ENCODE measurements at regions not wholly inside any gene's neighbourhood (a gene's known extent, or its start where the extent isn't known, plus 50 kb on each side); places are given as distances from the start of the nearest gene placed in this dataset.
"Not testable (repeated sequence)": the region's sequence is repeated elsewhere in the genome, so short reads cannot be mapped to it uniquely, and the experiment has no call there.

DNA sequence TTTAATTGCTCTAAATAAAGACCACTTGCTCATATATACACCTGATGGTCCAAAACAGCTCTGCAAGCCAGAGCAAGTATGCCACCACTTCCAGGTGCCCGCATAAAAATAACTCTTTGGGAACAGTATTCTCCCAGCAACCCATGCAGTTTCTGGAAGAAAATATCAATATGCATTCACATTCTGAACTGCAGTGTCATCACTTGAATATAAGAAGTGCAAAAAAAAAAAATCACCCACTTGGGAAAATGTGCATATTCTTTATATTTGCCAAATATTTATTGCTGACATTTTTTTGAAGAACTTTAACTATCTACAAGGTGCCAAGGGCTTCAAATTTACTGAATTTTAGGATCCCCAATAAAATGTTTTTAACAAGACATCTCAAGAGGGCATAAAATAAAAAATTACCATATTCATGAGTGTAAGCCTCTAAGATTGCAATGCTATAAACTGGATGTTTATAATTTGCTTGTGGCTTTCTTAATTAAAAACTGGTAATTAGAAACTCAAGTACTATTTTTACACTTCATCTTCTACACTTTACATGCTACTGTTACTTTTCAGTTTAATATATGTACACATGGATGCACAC is 360.6 kb upstream of the HNRNPA3 start:
- no peak for DNase-seq (ENCODE audit: low spot score)

DNA sequence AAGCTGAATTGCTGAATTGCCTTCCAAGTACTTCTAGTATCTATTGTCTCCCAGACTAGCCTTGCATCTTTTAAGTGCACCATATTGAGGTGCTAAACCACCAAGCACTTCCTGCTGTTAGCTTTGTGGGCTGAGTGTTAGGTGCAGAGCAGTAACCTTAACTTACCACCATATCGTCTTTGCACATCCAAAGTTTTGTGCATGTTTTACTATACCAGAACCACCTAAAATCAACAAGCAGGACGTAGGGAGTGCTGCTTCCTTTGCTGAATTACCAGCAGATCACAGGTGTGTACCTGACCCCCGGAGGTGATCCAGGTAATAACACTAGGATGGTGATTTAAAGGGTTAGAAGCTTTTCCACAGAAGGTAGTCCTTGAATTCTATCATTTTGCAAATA is 359.9 kb upstream of the HNRNPA3 start:
- no peak for DNase-seq (ENCODE audit: low spot score)

DNA sequence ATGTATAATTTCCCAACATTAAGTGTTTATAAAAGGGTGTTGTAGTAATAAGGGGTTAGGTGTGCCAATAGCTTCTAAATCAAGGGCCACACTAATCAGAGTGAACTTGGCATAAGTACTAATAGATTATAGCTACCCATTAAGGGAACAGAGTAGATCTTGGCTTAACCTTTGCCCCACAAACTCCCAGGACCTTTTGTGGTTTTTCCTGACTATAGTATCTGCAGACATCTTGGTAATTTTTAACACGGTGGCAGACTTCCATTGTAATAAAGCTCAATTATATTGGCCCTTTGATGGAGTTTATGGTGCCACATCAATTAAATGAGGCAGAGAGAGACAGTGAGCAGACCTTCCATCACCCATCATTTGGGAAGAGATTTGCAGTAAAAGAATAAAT is 358.5 kb upstream of the HNRNPA3 start:
- no peak for DNase-seq (ENCODE audit: low spot score)

DNA sequence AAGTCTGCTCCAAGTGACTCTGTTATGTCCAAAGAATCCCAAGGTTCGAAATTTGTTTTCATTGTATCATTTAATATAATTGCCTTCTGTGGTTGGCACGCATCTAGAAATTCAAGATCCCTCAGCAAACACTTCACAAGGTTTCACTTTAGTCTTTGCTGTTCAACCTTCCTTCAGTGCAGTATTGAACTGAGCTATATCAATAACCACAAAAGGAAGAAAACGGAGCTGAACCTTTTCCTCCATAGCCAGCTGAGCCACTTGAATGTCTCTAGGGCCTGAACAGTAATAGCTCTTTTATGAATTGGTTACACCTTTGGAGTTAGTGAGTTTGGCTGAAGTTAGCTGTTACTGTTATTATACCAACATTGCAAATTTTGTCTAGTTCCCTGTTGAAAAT is 357.7 kb upstream of the HNRNPA3 start:
- DNase-seq (ENCODE audit: low spot score) = no peak

DNA sequence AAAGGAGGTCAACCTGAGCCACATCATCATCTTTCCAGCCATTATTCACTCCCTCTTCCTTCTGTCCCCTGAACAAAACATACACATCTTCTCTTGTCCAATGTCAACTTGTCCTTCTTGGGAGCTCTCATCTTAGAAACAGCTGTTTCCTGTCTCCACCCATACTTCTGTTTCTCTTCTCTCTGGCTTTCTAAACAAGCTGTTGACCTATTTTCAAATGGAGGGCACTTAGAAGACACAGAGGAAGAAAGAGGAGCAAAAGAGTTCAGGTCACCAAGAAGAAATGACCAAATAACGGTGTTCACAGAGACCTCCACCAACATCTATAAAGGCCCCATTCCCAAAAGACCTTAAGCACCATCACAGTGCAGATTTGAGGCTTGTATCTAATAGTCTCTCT is 355.9 kb upstream of the HNRNPA3 start:
- DNase-seq (ENCODE audit: low spot score) = no peak

DNA sequence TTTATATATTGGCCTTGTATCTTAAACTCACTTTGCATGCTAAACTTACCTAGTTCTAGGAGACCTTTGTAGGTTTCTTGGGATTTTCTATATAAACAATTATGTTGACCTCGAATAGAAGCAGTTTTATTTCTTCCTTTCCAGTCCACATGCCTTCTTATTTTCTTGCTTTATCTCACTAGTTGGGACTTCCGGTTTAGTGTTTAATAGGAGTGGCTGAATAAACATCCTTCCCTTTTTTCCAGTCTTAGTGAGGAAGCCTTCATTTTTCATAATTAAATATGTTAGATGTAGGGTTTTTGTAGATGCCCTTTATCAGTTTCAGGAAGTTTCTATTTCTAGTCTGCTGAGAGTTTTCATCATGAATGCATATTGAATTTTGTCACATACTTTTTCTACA is 347.3 kb upstream of the HNRNPA3 start:
- no peak for DNase-seq (ENCODE audit: low spot score)

DNA sequence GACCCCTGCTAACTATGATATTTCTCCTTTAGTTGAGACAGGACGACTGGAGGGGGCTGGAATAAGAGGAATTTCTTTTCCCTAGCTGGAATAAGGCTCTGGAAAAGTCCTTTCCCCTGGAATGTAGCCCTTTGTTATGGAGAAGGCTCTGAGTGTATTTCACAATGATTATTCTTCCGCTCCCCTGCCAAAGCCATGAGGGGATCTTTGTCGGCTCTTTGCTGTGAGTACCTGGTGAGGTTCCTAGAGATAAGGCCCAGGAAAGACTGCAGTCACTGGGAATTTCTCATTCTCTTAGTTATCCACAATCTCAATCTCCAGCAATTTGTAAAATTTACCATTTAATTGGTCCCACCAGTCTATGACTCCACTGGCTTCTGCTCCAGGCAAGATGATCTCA is 340.2 kb upstream of the HNRNPA3 start:
- no peak for DNase-seq (ENCODE audit: low spot score)

DNA sequence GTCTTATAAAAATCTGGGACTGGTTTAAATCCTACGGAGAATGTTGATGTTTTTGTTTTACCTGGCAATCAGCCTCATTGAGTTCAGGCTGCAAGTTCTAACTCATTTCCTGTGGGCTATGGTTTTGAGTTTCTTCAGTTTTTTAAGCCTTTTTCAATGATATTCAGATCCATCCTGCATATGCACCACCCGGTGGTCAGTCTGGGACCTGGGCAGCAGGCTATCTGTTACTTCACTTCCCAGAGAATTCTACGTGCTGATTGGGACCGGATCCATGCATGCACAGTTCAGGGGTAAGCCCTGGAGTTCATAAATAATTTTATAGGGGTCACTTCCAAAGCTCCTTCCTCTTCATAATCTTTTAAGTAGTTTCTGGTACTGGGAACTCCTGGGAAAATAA is 339.2 kb upstream of the HNRNPA3 start:
- no peak for DNase-seq (ENCODE audit: low spot score)

DNA sequence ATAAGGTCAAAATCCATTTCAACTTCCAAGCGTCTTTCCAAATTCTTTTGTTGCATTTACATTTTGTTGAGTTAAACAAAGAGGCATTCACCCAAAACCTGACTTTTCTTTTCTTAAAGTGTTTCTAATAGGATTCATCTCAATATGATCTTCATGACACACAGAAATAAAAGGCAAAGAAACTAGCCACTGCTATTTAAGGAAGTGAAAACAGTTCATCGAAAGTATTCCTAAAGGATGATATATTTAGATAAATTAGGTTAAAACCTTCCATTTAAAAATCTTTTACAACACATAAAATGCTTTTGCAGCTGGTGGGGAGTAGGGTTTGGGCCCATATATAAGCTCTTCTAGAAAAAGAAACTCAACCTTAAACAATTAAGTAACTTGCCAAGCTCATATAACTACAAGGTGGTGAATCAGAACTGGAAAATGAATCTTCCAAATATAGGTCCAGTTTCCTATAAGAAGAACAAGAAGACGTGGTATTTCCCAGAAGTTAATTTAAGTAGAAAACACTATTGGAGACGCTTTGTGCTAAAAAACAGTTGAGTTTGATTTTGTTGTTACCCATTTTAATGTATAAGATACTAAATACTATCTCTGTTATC is 336.0 kb upstream of the HNRNPA3 start:
- no peak for DNase-seq (ENCODE audit: low spot score)

DNA sequence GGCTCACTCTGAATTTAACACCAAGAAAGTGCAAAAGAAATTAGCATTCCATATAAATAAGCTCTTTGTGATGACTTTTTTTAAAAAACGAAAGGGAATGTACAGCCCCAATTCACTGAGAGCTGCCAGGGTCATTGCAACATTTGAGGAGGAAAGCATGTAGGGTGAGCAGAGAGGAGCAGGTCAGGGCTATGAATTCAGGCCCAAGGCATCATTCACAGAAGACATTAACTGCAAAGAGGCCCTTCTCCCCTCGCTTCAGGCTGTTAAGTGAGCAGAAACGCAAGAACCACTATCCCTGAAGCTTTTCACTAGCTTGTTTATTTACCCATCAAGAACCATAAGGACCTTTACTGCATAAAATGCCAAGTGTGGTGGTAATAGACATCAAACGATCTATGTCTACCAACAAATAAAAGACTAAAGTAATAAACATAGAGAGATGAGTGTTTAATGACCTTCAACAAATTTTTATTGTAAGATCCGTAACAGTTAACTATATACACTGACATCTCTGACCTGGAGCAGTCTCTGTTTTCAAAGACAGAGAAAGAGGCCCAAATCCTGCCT is 333.1 kb upstream of the HNRNPA3 start:
- peak; percentile 0 for DNase-seq (ENCODE audit: low spot score)

DNA sequence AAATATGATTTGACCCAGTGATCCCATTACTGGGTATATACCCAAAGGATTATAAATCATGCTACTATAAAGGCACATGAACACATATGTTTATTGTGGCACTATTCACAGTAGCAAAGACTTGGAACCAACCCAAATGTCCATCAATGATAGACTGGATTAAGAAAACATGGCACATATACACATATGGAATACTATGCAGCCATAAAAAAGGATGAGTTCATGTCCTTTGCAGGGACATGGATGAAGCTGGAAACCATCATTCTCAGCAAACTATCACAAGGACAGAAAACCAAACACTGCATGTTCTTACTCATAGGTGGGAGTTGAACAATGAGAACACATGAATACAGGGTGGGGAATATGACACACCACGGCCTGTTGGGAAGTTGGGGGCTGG is 330.5 kb upstream of the HNRNPA3 start:
- not testable (repeated sequence) for DNase-seq (ENCODE audit: low spot score)

DNA sequence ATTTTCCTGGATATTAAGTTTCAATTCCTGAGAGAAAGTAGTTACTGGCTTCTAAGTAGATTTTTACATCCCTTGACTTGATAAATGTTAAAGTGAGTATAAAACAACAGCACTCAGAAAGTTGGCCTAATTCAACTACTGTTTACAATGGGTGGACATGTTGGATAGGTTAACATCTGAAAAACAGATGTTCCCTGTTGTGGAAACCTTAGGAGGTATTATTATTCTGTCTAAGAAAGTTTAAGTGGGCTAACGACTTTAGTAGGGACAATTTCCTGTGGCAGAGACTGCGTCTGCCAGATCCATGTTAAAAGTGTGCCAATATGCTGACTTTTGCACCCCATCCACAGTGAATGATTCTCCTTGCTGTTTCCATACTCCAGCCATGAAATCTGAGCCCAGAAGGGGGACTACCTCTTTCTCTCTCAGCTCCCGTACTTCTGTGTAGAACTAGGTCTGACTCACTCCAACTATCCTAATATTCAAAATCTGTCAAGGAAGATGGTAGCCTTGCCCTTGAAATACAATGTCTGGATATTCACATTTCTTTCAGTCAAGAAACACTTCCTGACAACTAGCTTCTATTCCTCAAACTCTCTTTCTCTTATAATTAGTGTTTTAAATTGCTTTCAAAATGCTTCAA is 327.5 kb upstream of the HNRNPA3 start:
- DNase-seq (ENCODE audit: low spot score) = no peak

DNA sequence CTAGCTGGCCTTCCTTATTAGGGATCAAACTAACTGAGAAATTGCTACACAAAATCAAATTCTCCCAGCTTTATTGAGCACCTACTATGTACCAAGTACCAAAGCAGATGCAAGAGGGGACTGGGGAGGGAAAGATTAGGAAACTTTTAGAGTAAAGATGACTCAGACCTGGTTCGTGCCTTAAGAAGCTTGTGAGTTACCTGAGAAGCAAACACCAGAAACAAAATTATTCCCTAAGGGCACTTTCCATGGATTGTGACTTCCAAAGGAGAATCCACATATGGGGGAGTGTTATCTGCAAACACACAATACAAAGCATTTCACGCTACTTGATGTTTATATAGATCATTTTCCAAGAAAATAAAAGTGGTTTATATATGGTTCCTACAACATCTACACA is 326.9 kb upstream of the HNRNPA3 start:
- DNase-seq (ENCODE audit: low spot score) = no peak

DNA sequence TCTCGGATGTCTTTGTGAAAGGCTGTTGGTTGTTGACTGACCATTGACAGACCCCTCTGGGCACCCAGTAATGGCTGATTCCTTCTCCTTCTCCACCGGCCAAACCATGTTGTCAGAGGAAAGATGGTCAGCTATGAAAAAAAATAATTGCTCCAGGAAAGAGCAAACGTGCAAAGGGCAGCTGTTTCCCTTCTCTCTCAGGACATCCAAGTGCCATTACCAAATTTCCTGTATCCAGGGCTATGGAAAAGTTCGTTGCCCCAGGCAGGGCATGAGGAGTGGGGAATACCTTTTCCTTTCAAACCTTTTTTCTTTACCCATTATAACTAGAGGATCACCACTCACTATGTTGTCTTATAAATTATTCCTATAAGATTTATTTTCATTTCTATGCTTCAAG is 321.5 kb upstream of the HNRNPA3 start:
- DNase-seq (ENCODE audit: low spot score) = no peak

DNA sequence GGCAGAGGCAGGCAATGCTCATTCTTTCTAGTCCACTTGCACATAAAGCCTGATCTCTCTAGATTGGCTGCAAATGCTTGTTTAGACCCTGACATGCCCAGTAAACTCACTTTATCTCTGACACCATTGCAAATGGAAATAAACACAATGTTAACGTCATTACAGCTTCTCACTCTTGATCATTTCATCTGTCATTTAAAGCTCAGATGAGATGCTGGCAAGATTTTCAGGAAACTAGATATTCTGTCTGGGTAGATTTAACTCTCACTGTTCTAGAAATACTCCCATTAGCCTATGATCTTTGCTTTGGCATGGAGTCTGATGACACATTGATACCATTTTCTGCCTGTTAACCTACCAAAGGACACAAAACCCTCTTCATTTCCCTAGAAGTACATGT is 320.7 kb upstream of the HNRNPA3 start:
- DNase-seq (ENCODE audit: low spot score) = no peak

DNA sequence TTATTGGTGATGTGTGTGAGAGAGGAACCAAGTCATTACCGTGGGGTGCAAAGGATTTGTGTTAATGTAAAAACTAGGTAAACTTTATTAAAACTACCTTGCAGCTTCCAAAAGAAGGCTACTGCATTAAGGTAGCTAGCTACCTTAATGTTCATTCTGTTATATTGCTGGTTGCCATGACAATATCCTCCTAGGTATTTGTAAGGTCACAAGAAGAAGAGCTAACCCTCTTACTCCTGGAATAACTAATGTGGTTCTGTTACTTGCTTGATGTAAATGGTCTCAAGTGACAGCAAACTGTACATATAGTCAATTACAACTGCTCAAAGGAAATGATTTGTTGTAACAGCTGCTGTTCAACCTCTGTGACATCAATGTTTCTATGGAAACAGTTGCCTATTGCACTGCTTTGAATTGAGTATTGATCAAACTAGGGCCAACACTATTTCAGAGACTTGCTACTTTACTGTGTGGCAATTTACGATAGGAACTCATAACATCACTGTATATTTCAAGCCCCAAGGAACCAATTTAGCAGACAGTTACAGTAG is 319.8 kb upstream of the HNRNPA3 start:
- DNase-seq (ENCODE audit: low spot score) = no peak

DNA sequence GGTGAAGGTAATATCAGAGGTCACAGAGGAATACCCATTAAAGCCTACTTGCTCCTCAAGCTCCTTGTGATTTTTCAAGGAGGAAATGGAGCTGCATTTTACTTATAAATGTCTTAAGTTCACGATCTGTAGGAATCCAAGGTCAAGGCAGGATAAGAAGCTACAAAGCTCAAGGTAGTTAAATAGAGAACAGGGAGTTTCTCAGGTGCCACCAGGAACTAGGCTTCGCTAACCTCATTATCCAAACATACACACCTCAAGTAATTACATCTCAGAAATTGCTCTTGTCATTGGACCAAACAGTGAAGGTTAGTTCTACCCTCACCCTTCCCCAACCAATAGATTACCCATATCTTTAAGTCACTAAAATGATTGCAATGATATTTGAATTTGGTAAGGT is 317.4 kb upstream of the HNRNPA3 start:
- no peak for DNase-seq (ENCODE audit: low spot score)

DNA sequence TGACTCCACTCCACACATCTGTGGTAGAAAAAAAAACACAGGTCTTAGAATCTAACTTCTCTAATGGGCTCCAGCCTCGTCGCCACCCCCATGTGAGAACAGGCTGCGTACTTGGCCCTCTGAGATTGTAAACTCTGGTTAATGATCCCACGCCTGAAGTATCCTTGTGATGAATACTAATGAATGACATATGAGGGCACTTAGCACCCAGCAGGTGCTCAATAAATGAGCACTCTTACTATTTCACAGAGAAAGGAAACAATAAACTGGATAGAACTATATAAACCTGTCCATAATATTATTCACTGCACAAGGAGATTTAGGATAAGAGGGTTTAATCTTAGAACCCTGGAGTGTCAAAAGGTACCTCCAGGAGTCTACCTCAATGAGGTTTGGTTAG is 310.1 kb upstream of the HNRNPA3 start:
- no peak for DNase-seq (ENCODE audit: low spot score)

DNA sequence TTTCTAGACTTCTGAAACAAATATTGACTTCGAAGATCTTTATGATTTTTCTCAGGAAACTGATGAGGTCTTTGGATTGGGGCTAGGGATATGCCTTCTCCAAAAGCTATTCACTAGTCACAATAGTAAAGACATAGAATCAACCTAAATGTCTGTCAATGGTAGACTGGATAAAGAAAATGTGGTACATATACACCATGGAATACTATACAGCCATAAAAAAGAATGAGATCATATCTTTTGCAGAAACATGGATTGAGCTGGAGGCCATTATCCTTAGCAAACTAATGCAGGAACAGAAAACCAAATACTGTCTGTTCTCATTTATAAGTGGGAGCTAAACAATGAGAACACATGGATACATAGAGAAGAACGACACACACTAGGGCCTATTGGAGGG is 308.5 kb upstream of the HNRNPA3 start:
- not testable (repeated sequence) for DNase-seq (ENCODE audit: low spot score)

DNA sequence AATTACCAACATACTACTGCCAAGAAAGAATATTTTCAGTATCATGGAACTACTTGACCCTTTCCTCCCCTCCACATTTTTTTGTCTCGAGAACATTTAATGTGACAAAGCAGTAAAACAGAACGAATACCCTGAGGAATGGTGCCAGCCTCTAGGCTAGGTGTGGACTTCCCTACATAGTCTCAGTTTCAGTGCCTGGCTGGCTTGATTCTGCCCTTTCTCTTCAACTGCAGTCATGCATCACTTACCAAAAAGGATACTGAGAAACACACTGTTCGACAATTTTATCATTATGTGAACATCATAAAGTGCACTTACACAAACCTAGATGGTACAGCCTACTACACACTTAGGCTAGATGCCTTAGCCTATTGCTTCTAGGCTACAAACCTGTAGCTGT is 305.3 kb upstream of the HNRNPA3 start:
- no peak for DNase-seq (ENCODE audit: low spot score)

DNA sequence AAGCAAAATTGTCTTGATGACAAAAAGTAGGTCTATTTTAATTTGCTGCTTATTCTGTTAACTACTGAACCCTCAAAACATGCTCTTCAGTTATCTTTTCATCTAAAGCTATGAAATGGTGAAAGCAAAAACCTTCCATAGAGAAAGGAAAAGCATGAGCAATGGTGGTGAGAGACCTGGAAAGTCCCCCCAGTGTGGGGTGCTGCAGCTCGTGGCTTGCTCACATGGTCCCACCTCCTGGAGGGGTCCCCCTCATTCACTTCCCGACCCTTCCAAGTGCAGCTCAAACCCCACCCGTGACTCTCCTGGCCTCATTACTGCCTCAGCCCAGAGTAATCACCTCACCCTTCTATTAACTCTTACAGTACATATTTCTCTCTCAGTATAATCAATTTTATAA is 301.8 kb upstream of the HNRNPA3 start:
- DNase-seq (ENCODE audit: low spot score) = no peak

DNA sequence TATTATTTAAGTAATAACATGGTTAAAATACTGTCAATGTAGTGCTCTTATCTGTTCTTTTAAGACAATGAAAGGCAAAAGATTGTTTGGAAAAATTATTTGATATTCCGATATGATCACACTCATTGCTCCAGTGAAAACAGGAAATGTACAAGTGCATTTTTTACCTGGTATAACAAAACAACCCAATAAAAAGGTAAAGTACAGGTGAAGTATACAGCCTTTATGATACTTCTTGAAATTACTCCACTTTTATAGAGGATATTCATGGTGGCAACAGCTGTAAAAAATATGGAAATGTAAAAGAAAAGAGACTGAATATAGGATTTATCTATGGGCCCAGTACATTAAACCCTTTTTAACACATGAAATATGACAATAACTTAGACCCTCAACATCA is 298.6 kb upstream of the HNRNPA3 start:
- no peak for DNase-seq (ENCODE audit: low spot score)

DNA sequence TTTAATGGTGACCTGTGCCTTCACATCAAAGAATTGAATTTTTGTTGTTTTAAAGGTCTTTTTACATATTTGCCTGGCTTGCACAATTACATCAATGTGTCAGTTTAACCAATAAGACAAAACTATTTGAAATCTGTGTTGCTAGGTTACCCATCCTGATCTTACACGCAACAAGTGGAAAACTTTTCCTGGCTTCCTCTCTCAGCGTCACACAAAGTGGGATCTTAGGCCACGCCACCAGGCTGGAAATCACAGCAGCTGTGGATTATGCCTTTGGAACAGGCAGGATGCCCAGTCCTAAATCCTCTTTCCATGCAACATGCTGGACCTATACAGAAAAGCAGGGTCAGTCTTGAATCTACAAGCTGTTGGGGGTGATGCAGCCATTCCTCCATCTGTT is 298.2 kb upstream of the HNRNPA3 start:
- no peak for DNase-seq (ENCODE audit: low spot score)
